Kidney glomerular epithelial cell (primary cell): ENCODE measurements at regions not wholly inside any gene's neighbourhood (a gene's known extent, or its start where the extent isn't known, plus 50 kb on each side); places are given as distances from the start of the nearest gene placed in this dataset.

Experiments used
- DNase-seq: peaks from one replicate; lab custom pipeline; 2025; lab: John Stamatoyannopoulos, UW

DNA sequence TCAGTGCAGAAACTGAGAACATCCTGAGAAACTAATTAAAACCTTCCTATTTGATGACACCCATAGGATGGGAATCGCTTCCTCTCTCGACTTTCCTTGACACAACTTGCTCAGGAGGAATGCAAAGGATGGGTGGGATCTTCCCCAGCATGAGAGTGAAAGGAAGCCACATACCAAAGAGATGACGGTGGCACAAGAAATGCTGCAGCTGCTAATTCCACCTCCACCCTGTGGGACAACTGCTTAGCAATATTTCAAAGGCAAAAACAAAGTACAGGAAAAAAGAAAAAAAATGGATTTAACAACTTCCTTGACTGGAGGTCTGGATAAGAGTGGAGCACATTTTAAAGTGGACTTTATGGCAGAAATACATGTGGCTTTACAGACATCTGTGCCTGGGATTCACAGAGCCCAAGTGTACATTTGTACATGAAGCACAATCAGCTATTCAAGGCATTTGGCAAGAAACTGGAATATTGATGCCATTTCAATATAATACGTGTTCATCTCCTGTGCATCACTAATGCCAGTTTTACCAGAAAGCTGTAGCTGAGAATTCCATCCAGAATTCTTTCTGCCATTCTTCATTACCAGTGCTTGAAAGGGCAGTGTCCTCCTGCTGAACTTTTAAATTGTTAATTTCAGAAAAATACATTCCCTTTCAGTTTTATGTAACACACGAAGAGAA, 359.2 kb upstream of the ACTBL2 start:
- peak; percentile 99 for DNase-seq

DNA sequence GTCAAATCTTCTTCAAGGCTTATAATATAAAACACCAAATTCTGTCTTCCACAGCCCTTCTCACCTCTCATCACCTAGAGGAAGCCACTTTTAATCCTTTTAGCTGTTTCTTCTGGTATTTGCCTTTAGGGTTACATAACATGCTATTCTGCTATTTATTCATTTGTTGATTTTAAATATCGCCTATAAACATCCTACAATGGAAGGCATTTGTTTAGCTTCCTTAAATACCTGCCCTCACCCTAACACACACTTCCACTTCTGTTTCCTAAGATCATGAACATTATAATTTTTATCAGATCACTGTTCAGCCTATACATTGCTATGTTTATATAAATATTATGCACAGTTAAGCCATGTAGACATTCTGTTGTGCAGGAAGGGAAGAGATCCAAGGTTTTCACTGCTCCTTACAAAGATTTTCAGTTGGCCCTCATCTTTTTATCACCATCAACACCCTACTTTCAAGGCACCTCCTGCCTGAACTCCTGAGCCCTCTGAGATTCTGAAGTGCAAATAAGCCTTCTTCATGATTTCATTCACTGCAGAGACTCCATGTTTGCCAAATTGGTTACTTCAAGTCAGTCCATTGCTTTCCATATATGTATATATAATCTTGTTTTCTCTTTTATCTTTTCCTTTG, 356.9 kb upstream of the ACTBL2 start:
- DNase-seq, result no peak

DNA sequence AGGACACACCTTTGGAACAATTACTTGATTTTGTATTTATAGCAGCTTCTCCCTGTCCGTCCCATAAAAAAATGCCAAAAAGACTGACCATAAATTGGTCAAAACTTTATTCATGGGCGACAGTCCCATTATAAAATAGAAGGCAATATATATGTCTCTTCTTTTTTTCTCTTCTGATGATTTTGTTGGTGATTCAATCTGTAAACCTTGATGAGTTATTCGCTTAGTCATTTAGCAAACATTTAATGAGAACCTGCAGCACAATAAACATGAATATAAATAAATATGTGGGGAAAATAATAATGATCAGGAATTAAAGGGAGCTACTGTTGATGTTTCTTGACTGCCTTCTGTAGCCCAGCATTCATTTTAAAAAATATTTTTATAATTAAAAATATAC, 356.4 kb upstream of the ACTBL2 start:
- peak; percentile 51 for DNase-seq

DNA sequence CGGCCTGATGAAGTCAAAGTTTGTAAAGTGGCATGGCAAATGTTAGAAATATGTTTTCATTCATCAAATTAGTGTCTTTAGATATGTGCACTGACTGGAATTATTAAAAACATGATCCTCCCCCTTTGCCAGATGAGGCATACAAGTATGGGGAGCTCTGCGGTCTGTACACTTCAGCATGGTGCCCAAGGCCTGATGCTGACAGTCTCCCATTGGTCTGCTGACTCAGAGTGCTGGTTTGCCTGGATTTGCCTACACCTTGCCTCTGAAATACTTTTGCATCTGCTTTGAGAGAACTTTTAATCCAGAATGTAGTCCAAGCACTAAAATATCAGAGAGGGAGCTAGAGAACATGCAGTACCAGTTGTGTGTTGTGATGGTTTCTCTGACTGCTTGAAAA, 354.3 kb upstream of the ACTBL2 start:
- DNase-seq, result no peak

DNA sequence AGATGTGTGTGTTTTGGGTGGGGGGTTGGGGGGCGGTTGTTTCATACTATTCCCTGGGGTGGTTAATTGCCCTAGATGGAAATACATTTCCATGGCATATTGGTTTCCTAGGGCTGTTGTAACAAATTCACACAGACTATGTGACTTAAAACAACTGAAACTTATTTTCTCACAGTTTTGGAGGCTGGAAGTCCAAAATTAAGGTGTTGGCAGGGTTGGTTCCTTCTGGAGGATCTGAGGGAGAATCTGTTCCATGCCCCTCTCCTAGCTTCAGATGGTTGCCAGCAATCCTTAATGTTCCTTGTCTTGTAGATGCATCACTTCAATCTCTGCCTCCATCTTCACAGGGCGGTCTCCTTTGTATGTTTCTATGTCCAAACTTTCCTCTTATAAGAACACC, 353.7 kb upstream of the ACTBL2 start:
- DNase-seq, result no peak

DNA sequence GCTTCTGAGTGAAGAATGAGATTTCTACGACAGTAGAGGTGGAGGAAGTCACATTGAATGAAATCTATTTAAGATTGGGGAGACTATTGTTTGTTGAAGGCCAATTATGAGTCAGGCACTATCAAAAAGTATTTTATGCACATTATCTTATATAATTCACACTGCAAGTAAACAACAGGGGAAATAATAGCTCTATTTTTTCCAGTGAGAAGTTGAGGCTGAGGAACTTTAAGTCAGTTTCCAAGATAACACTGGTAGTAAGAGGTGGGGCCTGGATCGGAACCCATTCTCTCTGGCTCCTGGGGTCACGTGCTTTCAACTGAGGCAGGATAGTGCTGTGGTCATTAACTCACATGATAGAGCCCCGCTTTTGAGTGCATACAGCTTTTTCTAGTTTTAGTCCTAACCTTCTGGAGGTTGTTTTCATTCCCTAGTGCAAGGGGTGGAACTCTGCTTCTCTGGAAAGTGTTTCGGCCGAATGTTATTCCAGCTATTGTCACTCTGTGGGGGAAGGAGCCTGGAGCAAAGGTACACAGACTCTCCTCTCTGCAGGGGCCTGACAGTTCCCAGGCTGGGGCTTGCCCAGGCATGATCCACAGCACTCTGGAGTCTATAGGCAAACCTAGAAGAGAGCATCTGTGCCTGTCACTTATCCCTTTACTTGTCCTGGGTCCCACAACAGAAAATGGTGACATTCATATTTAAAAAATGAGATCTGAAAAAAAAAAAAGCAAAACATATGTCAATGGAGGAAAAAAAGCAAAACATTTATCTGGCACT, 352.4 kb upstream of the ACTBL2 start:
- peak; percentile 72 for DNase-seq

DNA sequence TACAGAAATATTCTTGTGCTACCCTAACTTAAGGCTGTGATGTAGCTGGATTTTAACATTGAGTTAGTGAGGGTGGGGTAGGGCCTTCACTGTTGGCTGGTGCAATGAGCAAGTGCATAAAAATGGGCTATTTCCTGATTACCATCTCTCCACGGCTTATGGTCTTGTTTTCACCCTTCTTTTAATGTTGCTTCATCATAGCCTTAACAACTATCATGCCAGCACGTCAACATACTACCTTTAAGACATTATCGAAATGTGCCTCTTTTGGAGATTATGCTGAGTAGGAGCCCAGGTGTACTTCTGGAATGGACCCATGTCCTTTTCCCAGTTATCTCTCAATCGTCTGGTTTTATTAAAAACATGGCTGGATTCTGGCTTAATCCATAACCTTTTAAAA, 350.9 kb upstream of the ACTBL2 start:
- DNase-seq, result no peak

DNA sequence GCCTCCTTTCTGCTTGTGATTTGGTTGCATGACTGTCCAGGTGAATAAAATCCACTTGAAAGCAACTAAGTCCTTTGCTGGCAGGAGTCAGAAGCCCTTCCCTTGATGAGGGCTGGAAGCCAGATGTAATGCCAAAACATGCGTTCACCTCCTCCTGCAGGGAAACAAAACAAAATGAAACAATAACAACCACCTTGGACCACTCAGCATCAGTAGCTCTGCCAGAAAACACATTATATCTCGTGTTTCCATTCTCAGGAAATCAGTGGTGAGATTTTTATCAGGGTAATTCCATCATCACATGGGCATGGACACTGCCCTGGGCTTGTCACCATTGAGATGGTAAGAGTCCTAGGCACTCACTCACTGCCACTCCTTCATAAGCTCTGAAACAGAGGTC, 350.3 kb upstream of the ACTBL2 start:
- DNase-seq, result no peak

DNA sequence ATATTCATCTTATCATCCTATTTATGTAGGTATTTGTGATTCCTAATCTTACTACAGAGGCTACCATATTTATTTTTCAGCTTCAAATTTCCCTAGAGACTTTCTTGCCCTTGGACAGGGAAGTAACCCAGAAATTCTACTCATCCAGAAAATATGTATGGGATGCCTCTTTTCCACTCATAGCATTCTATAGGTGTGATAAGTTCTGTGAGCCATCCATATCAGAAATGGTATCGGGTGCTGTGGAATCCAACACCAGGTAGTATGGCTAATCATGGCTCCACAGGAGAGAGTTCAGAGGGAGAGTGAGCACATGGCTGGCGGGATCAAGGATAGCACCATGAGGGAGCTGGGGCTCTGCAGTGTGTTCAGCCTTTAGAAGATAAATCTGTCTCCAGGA, 349.3 kb upstream of the ACTBL2 start:
- no peak for DNase-seq

DNA sequence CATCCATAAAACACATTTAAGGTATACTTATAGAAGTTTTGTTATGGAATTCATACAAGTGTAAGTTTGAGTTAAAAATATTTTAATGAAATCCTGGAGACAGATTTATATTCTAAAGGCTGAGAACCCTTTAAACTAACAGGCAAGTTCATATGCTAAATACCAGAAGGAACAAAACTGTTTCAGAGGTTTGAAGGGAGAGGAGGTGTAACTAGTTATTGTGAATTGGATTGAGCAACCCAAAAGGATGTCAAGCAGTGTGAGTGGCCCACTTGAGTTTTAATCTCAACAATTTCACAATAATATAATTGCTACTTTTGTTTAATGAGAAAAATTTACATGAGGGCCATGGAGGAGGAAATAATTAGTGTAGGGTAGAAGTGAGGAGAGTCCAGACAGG, 348.5 kb upstream of the ACTBL2 start:
- no peak for DNase-seq

DNA sequence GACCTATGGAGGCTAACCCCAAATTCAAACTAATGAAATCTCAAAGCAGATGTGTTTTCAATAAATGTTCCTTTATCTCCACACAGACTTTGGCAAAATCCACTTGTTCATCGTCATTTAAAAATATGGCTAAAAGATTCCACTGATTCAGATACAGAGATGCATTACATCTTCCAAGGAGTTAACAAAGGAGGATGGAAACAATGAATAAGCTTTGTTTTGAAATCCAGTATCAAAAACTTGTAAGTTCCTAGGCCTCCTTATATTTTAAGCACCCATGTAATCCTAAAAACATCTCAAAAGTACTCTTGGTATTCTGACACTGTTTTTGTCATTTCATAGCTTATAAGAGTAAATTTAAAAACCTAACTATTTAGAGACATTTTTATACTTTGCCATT, 345.6 kb upstream of the ACTBL2 start:
- no peak for DNase-seq

DNA sequence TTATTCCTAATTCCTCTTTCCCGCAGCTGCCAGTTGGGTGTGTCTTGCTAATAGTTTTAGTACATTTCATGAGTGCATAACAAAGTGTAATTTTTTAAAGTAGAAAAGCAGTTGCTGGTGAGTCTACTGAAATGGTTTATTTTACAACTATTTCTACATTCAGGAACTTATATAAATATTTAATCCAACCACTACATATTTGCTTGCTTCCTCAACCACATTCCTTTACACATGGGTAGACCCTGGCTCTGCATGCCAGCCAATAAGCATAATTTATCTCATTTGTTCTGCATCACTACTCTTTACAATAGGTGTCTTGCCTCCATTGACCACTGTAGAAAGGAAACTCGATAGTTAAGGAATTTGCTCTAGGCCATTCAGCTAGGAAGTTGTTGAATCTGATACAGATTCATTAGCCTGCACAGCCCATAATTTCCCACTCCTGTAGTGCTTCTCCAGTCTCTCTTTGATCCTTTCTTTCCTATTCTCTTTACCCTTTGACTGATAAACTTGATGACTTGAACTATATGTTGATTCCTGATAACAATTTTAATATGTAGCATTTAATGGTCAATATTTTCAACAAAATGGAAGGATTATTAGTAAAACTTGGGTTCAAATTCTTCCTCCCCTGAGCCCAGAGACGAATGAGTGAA, 342.5 kb upstream of the ACTBL2 start:
- peak; percentile 100 for DNase-seq

DNA sequence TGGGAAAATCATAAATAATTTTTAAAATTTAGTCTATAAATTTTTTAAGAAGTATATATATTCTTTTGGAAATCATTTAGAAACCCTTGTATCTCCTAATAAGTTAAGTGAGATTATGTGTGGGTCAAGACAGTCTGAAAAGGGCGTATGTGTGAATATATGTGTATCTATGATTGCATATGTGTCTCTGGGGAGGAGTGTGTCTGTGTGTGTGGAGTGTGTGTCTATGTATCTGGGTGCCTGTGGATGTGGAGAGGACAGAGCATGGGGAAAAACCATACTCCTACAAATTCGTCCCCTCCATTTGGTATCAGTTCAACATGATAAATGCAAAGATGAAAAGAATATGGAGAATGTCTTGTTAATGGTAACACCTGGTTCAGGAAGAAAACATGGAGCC, 342.0 kb upstream of the ACTBL2 start:
- peak; percentile 79 for DNase-seq

DNA sequence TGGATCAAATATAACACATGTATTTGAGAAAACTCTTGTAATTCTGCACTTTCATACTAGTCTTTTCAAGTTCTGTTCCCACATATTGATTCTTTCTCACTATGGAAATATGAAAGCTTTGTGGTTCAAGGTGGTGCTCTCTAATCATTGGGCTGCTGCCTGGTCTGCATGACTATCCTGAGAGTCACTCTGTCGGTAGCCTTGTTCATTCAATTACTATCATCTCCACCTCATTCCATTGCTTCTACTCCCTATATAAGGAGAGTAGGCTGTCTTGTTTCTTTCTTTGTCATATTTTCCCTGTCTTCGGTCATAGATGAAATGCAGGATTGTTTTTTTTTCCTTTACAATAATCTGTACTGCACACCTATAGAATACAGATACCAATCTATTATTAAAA, 341.4 kb upstream of the ACTBL2 start:
- peak; percentile 99 for DNase-seq

DNA sequence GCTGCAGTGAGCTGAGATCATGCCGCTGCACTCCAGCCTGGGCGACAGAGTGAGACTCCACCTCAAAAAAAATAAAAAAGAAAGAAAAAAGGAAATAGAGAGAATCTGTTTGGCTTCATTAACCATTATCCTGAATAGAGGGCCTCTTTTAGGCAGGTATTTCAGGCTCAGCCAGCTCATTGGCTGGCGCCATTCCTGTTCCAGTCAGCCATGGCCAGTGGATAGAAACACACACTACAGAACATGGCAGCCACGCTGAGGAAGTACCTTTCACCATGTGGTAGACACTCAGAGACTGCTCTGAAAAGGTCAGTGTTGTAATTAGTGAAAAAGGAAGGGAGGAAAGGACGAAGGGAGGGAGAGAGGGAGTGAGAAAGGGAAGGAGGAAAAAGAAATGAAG, 340.0 kb upstream of the ACTBL2 start:
- no peak for DNase-seq

DNA sequence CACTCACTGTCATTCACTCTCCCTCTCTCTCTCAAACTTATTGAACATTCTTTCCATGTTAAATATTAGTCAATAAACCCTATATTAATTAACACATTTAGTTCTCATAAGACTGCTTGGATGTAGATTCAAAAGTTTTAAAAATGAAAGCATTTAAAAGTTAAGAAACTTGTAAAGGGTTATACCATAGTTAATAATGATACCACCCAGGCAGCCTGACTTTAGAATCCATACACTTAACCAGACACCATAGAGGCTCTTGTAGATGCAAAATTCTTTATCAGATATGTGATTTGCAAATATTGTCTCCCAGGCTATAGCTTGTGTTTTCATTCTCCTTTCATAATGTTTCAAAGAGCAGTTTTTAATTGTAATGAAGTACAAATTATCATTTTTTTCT, 335.8 kb upstream of the ACTBL2 start:
- DNase-seq, result no peak

DNA sequence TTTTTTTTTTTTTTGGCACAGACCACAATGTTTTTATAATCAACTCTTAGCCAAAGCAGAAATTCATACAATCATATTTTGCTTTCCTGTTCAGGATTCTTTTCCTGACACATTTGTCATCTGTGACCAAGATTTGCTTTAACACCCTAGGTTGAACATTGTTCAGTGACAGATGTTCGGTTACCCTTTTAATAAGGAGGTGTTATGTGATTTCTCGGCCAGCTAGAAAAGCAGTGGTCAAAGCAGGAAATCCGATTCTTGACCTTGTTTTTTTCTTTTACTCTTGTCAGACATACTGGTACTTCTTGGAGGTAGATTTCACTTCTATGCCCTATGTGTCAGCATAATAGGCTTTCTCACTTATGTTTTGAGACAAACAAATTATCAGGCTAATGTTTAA, 335.3 kb upstream of the ACTBL2 start:
- no peak for DNase-seq

DNA sequence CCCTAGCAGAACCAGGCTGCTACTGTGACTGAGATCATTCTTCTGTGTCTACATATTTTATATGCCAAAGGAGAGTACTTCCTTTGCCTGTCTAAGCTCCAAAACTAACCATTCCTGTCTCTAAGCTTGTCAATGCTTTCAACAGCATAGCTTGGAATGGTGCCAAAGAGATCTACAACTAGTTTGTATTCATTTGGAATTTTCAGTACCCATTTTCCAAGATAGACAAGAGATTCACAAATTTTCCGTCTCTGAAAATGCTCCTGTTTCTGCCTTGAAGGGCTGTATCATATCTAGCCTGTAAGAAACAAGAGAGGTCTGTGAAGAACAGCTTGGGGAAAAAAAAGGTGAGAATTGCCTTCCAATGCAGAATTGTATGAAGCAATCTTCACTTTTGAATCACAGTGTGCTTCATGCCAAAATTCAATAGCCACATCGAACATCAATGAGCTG, 334.4 kb upstream of the ACTBL2 start:
- peak; percentile 52 for DNase-seq

DNA sequence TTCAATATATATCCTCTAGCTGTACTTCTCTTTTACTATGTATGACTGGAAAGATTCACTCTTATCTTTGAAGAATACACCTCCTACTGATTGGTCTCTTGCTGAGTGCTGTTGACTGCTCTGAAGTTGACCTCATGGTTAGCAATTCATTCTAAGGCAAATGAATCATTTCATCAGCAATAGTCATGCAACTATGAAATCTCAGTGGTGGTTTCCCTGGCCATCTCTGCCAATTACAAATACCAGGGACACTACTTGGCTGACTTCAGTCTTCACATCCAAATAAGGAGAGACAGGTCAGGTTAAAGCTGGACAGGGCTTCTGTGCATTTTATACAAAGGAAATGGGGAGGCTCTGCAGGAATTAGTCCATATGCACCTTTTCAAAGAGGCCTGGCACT, 333.5 kb upstream of the ACTBL2 start:
- DNase-seq, result peak; percentile 96

DNA sequence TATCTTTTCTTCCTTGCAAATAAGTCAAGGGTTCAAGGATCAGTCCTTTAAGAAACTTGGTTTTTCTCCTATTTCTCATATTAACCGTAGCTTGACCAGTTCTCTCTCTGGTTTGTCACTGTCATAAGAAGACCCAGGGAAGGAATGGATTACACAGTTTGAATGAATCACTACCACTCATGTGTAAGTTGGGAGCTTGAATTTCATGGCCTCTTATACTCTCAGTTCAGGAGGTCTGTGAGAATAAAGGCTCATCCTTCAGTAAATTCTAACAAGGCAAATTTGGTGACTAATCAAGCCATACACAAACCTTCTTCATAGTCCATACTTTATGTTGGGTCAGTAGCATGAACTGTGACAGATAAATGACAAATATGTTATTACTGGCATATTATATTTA, 323.1 kb upstream of the ACTBL2 start:
- peak; percentile 19 for DNase-seq

DNA sequence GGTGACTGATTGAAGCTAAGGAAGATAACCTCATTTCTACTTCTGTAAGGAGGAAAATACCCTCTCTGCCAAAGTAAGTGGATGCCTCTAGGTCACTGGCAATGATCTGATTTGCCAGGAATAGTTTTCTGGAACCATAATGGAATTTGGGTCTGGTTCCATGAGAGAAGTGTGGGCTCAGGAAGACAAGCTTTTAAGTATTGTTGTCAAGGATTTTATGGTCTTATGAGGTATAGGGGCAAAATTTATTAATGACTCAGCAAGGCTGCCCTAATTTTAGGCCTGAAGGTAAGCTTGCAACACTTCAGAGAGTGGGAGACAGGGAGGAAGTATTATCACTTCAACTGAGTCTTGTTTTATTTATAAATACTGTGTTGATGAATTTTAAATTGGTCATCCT, 322.6 kb upstream of the ACTBL2 start:
- no peak for DNase-seq

DNA sequence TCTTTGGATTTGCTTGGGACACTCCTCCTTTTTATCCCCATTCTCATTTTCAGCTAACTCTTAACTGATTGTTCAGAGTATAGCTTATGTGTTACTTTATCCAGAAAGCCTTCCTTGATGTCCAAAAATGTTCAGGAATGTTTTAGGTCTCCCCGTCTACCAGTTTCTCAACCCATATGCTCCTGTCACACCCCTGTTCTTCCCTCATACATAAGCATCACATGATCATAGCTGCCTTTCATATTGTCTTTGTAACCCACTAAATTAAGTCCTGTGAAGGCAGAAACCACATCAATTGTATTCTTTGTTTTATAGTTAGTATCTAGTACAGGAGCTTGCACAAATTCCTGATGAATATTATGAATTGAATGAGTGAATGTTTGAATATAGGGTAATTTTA, 321.9 kb upstream of the ACTBL2 start:
- DNase-seq, result peak; percentile 41

DNA sequence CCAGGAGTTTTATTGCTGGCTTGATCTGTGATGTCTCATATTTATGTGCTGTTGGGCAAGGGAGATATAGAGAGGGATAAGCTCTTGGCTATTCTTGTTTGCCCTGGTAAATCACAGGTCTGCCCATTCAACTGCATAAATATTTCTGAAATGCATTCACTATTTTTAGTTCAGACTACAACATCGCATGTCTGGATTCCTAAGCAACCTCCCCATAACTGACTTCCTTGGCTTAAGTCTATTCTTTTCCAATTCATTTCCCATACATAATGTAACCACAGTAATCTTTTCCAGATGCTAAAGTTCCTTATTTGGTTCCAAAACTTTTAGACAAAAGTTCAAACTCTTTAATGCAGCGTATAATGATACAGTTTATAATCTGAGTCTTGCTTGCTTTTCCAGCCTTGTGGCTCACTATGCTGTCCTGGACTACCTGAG, 321.4 kb upstream of the ACTBL2 start:
- peak; percentile 87 for DNase-seq
